Activated T-helper 17 cell treated with anti-CD3 and anti-CD28 coated beads, Interleukin-2, amount 50 U/mL, for 72 hours (primary cell): ENCODE measurements at regions not wholly inside any gene's neighbourhood (a gene's known extent, or its start where the extent isn't known, plus 50 kb on each side); places are given as distances from the start of the nearest gene placed in this dataset.
"Not testable (repeated sequence)": the region's sequence is repeated elsewhere in the genome, so short reads cannot be mapped to it uniquely, and the experiment has no call there.

Source experiments
- ATAC-seq: fragments of 150-1000 bp; cut with Tn5 transposase; replicated peaks from 2 replicates; pipeline ENCODE4 v1.10.0; 2021; ENCODE audit warnings: mild to moderate bottlenecking, moderate library complexity
- H3K27ac Mint-ChIP-seq: one replicate; pipeline ENCODE4 v1.8.0; 2022; ENCODE audit warnings: mixed read lengths
- H3K27me3 Mint-ChIP-seq: one replicate; pipeline ENCODE4 v1.8.0; 2022; ENCODE audit warnings: mixed read lengths
- H3K36me3 Mint-ChIP-seq: one replicate; pipeline ENCODE4 v1.8.0; 2022; ENCODE audit warnings: low read depth, mild to moderate bottlenecking, mixed read lengths
- H3K4me1 Mint-ChIP-seq: one replicate; pipeline ENCODE4 v1.8.0; 2022; ENCODE audit warnings: mixed read lengths
- H3K4me3 Mint-ChIP-seq: one replicate; pipeline ENCODE4 v1.8.0; 2022; ENCODE audit warnings: mild to moderate bottlenecking, mixed read lengths
- H3K9me3 Mint-ChIP-seq: one replicate; pipeline ENCODE4 v1.8.0; 2022; ENCODE audit warnings: mixed read lengths

GRCh38 chr3:69484507-69485393, 98.9 kb upstream of the FRMD4B start:
- H3K36me3 Mint-ChIP-seq = no peaks in the 10 kb centered on the region
- peaks cover 23% of the 10 kb centered on the region for H3K27me3 Mint-ChIP-seq
- H3K27ac Mint-ChIP-seq = no peak overlapping the region
- no peak overlapping the region for H3K4me3 Mint-ChIP-seq
- no peak for ATAC-seq
- H3K4me1 Mint-ChIP-seq = no peaks in the 10 kb centered on the region
- no peaks in the 10 kb centered on the region for H3K9me3 Mint-ChIP-seq

- no peaks in the 10 kb centered on the region for H3K9me3 Mint-ChIP-seq
- H3K36me3 Mint-ChIP-seq = no peaks in the 10 kb centered on the region
- H3K4me3 Mint-ChIP-seq = no peak overlapping the region
- H3K27ac Mint-ChIP-seq = no peak overlapping the region
- H3K4me1 Mint-ChIP-seq = no peaks in the 10 kb centered on the region
- ATAC-seq = no peak
- peaks cover 23% of the 10 kb centered on the region for H3K27me3 Mint-ChIP-seq
These were observed 97.6 kb upstream of the FRMD4B start for GRCh38 chr3:69483449-69483848.

GRCh38 chr3:69480986-69481385, 95.1 kb upstream of the FRMD4B start:
- H3K36me3 Mint-ChIP-seq, H3K4me3 Mint-ChIP-seq, ATAC-seq, H3K4me1 Mint-ChIP-seq, H3K9me3 Mint-ChIP-seq, H3K27ac Mint-ChIP-seq: not testable (repeated sequence)
- peaks cover 17% of the 10 kb centered on the region for H3K27me3 Mint-ChIP-seq

- Mint-ChIP-seq H3K4me3 (no peak overlapping the region), H3K4me1 (no peaks in the 10 kb centered on the region), H3K36me3 (no peaks in the 10 kb centered on the region), H3K27me3 (peaks cover 8% of the 10 kb centered on the region), H3K9me3 (peaks cover 3% of the 10 kb centered on the region), H3K27ac (no peak overlapping the region)
- no peak for ATAC-seq
These were observed 88.3 kb upstream of the FRMD4B start for GRCh38 chr3:69474186-69474585.

GRCh38 chr3:69472093-69472492, 86.2 kb upstream of the FRMD4B start:
- Mint-ChIP-seq H3K4me1 (no peaks in the 10 kb centered on the region), H3K27me3 (peaks cover 8% of the 10 kb centered on the region), H3K9me3 (no peaks in the 10 kb centered on the region), H3K4me3 (no peak overlapping the region), H3K36me3 (no peaks in the 10 kb centered on the region), H3K27ac (no peak overlapping the region)
- ATAC-seq = no peak

- Mint-ChIP-seq H3K27ac (no peak overlapping the region), H3K9me3 (no peaks in the 10 kb centered on the region), H3K4me1 (no peaks in the 10 kb centered on the region), H3K4me3 (no peak overlapping the region), H3K36me3 (no peaks in the 10 kb centered on the region), H3K27me3 (no peaks in the 10 kb centered on the region)
- no peak for ATAC-seq
These were observed 77.6 kb upstream of the FRMD4B start for GRCh38 chr3:69463531-69463930.

- peaks cover 6% of the 10 kb centered on the region for H3K27me3 Mint-ChIP-seq
- no peaks in the 10 kb centered on the region for H3K36me3 Mint-ChIP-seq
- no peak overlapping the region for H3K4me3 Mint-ChIP-seq
- H3K9me3 Mint-ChIP-seq = no peaks in the 10 kb centered on the region
- no peaks in the 10 kb centered on the region for H3K4me1 Mint-ChIP-seq
- no peak overlapping the region for H3K27ac Mint-ChIP-seq
- ATAC-seq = no peak
These were observed 76.9 kb upstream of the FRMD4B start for GRCh38 chr3:69462826-69463100.

GRCh38 chr3:69462022-69462825, 76.3 kb upstream of the FRMD4B start:
- H3K27me3 Mint-ChIP-seq = peaks cover 6% of the 10 kb centered on the region
- no peak overlapping the region for H3K4me3 Mint-ChIP-seq
- H3K27ac Mint-ChIP-seq = no peak overlapping the region
- no peaks in the 10 kb centered on the region for H3K4me1 Mint-ChIP-seq
- peak; percentile 24 for ATAC-seq
- no peaks in the 10 kb centered on the region for H3K9me3 Mint-ChIP-seq
- no peaks in the 10 kb centered on the region for H3K36me3 Mint-ChIP-seq

GRCh38 chr3:69460034-69460433, 74.1 kb upstream of the FRMD4B start:
- no peak for ATAC-seq
- no peak overlapping the region for H3K4me3 Mint-ChIP-seq
- no peaks in the 10 kb centered on the region for H3K9me3 Mint-ChIP-seq
- H3K27ac Mint-ChIP-seq = no peak overlapping the region
- H3K36me3 Mint-ChIP-seq = no peaks in the 10 kb centered on the region
- H3K27me3 Mint-ChIP-seq = peaks cover 6% of the 10 kb centered on the region
- no peaks in the 10 kb centered on the region for H3K4me1 Mint-ChIP-seq

GRCh38 chr3:69458803-69459365, 73.0 kb upstream of the FRMD4B start:
- Mint-ChIP-seq H3K27ac (no peak overlapping the region), H3K9me3 (no peaks in the 10 kb centered on the region), H3K36me3 (no peaks in the 10 kb centered on the region), H3K4me1 (no peaks in the 10 kb centered on the region), H3K27me3 (peaks cover 6% of the 10 kb centered on the region), H3K4me3 (no peak overlapping the region)
- no peak for ATAC-seq

- no peak overlapping the region for H3K4me3 Mint-ChIP-seq
- no peak for ATAC-seq
- H3K9me3 Mint-ChIP-seq = no peaks in the 10 kb centered on the region
- H3K27me3 Mint-ChIP-seq = peaks cover 6% of the 10 kb centered on the region
- no peaks in the 10 kb centered on the region for H3K4me1 Mint-ChIP-seq
- H3K36me3 Mint-ChIP-seq = no peaks in the 10 kb centered on the region
- H3K27ac Mint-ChIP-seq = no peak overlapping the region
These were observed 70.7 kb upstream of the FRMD4B start for GRCh38 chr3:69456631-69457030.

- peaks cover 12% of the 10 kb centered on the region for H3K27me3 Mint-ChIP-seq
- H3K4me3 Mint-ChIP-seq = no peak overlapping the region
- ATAC-seq = no peak
- H3K27ac Mint-ChIP-seq = no peak overlapping the region
- H3K9me3 Mint-ChIP-seq = no peaks in the 10 kb centered on the region
- no peaks in the 10 kb centered on the region for H3K36me3 Mint-ChIP-seq
- H3K4me1 Mint-ChIP-seq = no peaks in the 10 kb centered on the region
These were observed 68.4 kb upstream of the FRMD4B start for GRCh38 chr3:69454204-69454787.

- ATAC-seq = no peak
- no peaks in the 10 kb centered on the region for H3K9me3 Mint-ChIP-seq
- H3K27me3 Mint-ChIP-seq = peaks cover 6% of the 10 kb centered on the region
- no peak overlapping the region for H3K27ac Mint-ChIP-seq
- no peak overlapping the region for H3K4me3 Mint-ChIP-seq
- no peaks in the 10 kb centered on the region for H3K36me3 Mint-ChIP-seq
- H3K4me1 Mint-ChIP-seq = no peaks in the 10 kb centered on the region
These were observed 66.4 kb upstream of the FRMD4B start for GRCh38 chr3:69452295-69452694.

- no peak for ATAC-seq
- Mint-ChIP-seq H3K27me3 (peaks cover 9% of the 10 kb centered on the region), H3K27ac (no peak overlapping the region), H3K4me3 (no peak overlapping the region), H3K36me3 (no peaks in the 10 kb centered on the region), H3K9me3 (no peaks in the 10 kb centered on the region), H3K4me1 (no peaks in the 10 kb centered on the region)
These were observed 65.7 kb upstream of the FRMD4B start for GRCh38 chr3:69451594-69451993.

GRCh38 chr3:69448877-69449276, 63.0 kb upstream of the FRMD4B start:
- H3K27ac Mint-ChIP-seq = no peak overlapping the region
- no peaks in the 10 kb centered on the region for H3K9me3 Mint-ChIP-seq
- H3K27me3 Mint-ChIP-seq = peaks cover 14% of the 10 kb centered on the region
- no peak for ATAC-seq
- H3K36me3 Mint-ChIP-seq = no peaks in the 10 kb centered on the region
- H3K4me1 Mint-ChIP-seq = no peaks in the 10 kb centered on the region
- H3K4me3 Mint-ChIP-seq = no peak overlapping the region
